Inflammatory macrophage treated with lipopolysaccharide for 4 hours (primary cell): ENCODE measurements at regions not wholly inside any gene's neighbourhood (a gene's known extent, or its start where the extent isn't known, plus 50 kb on each side); places are given as distances from the start of the nearest gene placed in this dataset.

Experiments used
- DNase-seq: peaks from one replicate; pipeline ENCODE4 v3.0.0-alpha.2; 2020

DNA sequence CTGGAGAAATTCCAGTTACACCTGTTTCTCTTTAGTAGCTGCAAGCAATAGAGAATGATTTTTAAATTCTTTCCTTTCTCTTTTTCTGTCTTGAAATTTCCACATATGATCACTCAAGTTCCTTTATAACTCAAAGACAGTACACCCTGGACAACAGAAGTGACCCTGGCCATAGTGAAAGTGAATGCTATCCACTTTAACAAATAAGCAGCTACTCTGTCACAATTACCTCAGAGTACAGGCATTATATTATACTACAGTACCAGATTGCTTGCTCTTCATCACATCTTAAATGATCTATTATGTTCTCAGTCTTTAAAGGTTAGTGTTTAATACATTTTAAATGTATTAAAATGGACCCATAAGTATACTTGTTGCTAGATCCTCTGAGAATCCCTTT is 136.2 kb downstream of the KLF12 start:
- no peak for DNase-seq

DNA sequence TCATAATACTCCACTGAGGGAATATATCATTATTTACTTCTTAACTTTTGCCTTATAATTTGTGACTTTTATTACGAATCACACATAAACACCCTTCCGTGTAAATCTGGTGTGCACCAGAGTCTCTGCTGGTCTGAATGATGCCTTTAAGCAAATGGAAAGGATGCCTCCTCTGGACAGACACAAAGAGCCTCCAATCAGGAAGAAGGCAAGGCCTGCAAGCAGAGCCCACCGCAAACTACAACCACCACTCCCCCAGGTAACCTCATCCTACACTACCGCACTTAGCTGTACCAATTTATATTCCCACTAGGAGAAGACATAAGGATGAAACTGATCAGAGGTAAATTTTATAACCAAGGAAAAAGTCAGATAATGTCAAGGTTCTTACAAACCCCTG is 137.6 kb downstream of the KLF12 start:
- DNase-seq: no peak

DNA sequence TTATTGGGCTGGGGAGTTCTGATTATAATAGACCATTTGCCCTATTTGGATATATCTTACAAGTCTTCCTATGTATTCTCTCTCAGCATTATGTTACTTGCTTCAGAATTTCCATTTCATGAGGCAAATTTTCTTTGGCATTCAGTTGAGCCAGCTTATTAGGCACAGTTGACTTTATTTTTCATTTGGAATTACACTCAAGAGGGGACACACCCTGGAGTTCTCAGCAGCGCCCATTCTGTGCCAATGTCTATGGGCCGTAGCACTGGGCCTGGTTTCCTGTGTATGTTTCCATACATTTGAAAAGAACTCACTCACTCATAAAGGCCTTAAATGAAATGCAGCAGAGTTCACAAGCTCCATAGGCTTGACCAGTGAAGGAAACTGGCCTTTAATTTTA is 138.5 kb downstream of the KLF12 start:
- no peak for DNase-seq

DNA sequence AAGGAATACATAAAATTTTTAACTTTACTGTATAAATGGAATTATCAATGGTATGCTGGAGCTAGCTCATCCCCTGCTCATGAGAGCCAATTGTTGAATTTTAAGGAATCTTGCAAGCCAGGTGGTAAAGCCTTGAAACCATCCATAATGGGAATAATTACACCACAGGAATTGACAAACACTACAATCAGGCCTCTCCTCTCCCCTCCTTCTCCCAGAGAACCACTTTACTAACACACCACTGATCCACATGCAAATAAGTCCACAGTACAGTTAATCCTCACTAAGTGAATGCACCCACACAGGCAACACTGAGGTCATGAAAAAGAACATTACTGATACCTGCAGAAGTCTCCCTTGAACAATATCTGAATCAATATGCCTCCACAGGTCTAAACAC is 140.5 kb downstream of the KLF12 start:
- DNase-seq: no peak

DNA sequence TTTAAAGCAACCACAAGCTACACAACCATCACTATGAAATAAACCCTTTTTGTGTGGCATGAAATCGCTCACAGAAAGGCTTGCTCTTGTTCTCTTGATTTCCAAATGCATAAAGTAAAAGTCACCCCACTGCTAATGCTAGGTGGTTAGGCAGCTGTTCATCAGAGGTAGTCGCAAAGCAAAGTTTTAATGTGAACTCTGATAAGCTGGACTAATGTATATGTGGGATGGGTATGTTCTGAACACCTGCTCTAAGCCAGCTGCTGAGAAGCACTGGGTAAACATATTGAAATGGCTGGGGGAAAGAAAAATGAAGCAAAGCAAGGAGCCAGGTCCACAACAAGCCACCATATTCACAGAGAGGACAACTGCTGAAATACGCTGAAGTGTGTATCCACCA is 142.3 kb downstream of the KLF12 start:
- DNase-seq: no peak

DNA sequence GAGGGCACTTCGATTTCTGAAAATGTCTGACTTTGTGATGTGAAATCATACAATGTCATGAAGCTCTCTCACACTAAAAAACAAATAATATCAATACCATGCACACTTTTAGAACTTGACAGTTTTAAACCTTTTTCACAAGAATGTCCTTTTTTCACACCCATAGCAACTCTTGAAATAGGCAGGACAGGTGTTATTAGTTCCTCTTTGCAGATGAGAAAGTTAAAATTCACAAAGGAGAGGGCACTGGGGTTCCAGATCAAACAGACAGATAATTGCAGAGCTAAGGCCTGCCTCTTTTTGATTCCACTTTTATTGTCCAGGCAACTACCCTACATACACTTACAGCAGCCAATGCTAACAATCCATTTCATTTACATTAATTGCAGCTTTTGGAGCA is 142.8 kb downstream of the KLF12 start:
- DNase-seq: no peak

DNA sequence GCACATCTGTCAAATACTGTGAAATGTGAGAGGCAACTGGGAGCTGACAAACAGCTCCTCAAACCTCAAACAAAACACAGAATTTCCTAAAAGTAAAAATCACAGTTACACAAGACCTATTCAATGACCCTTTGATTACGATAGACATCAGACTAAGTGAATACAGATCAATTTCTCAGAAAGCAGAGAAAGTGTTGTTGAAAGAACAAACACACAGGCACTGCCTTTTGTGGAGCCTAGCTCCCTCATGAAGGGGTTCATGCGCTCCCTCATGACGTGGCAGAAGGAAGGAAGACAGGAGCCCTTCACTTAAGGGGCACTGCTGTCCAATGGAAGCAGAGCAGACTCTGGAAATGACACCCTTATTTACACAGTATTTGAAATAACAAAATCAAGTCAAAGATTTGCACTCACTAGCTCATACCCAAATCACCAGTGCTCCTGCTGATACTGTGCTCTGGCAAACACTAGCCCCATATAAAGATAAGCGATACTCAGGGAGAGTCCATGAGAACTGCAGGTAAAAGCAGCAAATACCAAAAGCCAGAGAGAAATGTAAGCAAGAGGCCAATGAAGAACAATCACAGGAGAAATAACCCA is 144.9 kb downstream of the KLF12 start:
- no peak for DNase-seq

DNA sequence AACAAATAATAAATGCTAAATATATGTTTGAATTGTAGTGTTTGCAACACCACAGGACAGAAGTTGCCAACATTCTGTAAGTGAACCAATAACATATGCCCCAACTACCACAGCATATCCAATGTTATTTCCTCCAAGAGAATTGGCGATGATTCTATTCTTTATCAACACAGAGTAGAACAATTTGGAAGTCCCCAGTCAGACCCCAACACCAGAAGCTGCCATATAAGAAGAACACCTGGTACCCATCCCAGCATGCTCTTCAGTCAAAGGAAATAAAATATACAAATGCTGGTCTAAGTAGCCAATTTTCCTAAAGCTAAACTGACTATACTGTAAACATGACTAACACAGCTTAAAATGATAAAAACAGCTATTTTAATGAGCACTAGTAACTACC is 145.7 kb downstream of the KLF12 start:
- no peak for DNase-seq

DNA sequence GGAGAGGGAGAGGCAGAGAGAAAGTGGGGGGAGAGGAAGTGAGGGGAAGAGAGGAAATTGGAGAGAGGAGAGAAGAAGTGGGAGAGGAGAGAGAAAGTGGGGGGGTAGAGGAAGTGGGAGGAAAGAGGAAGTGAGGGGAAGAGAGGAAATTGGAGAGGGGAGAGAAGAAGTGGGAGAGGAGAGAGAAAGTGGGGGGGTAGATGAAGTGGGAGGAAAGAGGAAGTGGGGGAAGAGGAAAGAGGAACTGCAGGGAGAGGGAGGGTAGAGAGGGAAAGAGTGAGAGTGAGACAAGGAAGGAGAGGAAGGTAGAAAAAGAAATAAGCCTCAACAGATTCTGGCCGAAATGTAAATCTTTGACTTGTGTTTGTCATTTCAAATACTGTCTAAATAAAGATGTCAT is 146.6 kb downstream of the KLF12 start:
- peak; percentile 26 for DNase-seq

DNA sequence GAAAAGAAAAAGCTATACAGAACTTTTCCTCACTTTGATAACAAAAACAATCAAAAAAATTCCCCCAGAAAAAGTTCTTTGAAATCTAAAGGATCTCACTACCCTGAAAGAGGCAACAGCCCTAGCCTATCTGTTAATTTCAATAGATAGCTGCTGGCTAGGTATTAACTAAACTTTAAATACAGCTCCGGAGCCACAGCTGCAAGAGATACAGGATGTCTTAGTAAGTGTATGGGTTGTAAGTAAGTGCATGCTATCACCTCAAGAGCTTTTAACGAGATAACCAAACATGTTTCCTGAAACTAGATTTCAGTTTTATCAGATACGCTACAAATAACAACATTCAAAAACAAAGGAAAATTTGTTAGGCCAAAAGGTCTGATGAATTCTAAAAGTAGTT is 148.4 kb downstream of the KLF12 start:
- no peak for DNase-seq

DNA sequence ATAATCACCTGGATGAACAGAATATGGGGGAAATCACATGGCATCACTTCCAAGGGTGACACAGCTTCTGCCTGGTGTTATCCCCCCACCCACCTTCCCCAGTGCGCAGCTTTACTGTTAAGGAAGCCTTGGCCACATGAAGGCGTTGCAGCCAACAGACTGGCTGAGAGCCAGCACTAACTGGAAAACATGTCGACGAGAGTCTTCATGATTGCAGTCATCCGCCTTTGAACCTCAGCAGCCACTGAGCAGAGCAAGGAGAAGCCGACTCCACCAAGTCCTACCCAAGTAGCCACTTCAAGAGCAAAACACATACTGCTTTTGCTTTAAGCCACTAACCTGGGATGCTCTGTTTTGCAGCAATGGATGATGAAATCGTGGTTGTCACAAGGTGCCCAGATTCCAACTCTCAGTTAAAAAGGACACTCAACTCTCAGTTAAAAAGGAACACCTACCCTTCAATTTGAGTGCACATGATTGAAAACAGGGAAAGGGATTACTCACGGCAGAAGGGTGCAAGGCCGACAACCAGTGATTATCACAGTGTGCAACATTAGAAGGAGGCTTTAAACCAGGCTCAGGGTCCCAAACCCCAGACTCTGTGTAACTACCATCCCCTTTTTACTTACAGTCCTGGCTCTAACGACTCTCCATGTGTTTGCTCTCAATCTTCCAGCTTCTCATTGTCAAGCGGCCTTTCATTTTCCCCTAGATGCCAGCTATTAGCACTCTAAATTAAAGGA is 149.1 kb downstream of the KLF12 start:
- no peak for DNase-seq

DNA sequence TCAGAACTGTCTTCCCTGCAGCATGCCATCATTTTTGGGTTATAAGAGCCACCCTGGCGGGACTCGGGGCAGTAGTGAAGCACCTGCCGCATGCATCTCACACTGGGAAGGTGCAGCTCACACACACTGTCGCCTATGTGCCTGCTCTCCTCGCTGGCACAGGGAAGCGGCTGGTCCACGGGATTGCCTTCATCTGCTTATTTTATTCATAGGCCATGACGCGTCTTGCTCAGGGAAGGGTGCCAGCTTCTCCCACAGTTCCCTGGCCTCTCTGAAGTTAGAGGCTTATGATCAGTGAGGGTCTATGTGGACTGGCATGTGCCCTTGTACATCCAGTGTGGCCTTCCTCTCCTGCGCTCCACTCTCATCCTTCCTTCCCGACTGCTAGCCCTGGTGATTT is 150.0 kb downstream of the KLF12 start:
- DNase-seq: no peak

DNA sequence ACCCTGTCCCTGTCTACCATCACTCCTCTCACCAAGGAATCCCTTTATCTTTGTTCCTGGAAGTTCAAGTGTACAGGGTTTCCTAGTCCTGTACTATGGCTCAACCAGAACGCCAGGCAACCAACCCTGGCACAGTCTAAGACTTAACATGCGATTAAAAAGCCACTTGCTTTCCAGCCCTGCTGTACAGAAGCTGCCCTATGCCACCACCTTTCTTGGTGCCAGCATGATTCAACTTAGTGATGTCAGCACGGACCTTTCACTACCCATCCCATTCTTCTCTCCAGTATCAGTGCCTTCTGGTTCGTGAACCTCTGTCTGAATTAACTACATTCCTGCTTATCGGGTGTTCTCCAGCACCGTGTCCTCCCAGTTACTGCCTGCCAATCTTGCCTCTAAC is 151.1 kb downstream of the KLF12 start:
- no peak for DNase-seq

DNA sequence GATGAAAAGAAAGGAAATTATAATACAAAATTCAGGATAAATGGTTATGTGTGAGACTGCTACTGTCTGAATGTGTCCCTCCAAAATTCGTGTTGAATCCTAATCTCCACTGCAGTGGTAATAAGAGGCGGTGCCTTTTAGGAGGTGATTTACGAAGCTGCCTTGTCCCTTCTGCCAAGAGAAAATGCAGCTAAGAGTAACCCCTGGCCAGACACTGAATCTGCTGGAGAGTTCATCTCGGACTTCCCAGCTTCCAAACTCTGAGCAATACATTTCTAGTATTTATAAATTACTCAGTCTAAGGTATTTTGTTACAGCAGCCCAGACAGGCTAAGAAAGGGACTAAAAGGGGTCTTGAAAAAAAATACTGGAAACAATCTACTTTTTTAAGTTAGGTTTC is 152.6 kb downstream of the KLF12 start:
- no peak for DNase-seq

DNA sequence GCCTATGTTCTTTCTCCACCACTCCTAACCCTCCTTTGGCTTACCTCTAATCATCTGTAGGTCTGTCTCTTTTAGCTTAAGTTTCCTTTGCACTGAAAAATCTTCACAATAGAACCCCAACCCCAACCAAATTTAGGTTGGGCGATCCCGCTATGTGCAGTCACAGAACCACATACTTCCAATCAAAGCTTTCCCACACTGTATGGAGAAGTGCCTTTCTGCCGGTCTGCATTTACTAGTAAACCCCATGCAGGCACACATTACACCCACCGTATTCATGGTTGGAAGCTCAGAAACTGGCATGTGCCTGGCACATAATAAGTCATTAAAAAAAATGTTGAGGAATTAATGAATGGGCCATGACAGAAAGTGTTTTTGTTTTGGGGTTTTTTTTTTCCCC is 158.4 kb downstream of the KLF12 start:
- DNase-seq: no peak

DNA sequence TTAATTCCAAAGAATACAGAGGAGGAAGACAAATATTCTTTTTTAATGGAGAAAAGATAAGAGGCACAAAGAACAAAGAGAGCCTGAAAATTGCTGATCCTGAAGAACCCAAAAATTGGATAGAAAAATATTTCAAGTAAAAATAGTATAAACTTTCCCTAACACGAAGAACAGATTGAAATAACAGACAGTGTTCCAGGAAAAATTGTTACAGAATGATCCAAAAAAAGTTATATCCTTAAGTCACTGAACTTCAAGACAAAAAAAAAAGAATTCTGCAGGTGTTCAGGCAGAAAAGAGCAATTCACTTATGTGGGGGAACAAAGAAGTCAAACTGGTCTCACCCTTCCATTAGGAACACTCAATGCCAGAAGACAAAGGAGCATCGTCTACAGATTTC is 160.2 kb downstream of the KLF12 start:
- no peak for DNase-seq

DNA sequence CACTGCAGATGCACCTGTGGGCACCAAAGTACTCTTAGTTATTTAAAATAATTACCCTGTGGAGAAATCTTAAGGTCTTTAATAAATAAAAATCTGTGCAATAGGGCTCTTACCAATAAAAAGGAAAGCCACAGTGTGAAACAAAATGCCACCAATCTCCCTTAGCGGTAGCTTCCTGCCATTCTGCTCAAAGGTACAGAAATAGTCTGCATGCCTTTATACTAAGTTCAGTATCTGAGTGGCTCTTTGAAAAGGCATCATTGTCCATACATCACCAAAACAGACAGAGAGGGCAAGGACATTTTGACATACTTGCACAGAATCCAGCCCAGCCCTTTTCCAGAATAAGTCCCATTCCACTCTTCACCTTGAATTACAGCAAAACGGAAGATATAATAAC is 161.0 kb downstream of the KLF12 start:
- no peak for DNase-seq

DNA sequence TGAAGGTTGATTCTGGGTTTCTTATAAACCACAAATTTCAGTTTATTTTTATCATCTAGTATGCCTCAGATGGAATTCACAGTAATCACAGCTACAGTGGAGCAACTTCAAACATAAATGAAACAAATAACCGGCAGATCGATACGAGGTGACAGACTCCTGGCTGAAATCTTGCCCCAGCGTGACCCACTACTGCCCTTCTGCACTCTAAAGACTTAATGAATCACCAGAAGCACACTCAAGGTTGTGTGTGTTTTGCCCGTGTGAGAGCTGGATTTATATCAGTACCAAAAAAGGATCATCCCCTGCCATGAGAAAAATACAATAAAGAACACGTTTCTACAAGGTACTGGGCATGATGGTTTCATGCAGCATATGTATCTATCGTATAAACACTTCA is 161.7 kb downstream of the KLF12 start:
- DNase-seq: no peak

DNA sequence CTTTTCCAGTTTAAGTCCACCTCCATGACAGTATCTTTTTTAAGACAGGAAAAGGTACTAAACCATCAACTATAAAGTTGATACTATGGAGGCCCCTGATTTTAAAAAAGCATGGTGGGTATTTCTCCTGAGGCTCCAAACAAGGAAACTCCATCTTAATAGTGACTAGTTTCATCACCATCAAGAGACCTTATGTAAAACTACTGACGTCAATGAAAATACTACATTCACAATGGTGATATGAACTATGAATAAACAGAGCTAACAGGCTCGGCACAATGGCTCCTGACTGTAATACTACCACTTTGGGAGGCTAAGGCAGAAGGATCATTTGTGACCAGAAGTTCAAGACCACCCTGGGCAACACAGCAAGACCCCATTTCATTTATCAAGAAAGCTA is 162.7 kb downstream of the KLF12 start:
- DNase-seq: no peak

DNA sequence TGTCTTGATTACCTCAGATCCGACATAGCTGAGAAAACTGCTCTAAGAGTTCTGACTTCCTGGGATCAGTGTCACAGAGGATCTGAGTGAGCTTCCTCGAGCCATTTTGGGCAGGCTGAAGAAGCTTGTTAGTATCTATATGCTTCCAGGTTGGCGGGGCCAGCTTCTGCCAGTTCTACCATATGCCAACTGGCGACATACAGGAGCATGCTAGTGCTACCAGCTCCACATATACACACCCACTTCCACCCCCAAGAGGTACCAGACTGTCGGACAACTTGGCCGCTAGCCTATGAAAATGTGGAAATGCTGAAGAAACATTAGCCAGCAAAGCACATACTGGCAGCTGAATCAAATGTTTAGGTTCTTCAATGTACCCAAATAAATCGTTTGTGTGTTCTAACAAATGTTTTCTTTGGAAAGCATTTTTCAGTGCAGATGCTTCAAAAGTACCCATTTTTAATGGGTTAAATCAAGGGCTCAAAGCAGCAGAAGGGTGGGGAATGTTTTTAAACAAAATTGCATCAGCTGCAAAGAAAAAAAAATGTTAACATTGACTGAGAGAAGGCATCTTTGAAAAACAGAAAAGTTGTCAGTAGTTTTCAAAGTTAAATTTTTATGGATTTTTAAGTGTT is 163.7 kb downstream of the KLF12 start:
- DNase-seq: no peak

DNA sequence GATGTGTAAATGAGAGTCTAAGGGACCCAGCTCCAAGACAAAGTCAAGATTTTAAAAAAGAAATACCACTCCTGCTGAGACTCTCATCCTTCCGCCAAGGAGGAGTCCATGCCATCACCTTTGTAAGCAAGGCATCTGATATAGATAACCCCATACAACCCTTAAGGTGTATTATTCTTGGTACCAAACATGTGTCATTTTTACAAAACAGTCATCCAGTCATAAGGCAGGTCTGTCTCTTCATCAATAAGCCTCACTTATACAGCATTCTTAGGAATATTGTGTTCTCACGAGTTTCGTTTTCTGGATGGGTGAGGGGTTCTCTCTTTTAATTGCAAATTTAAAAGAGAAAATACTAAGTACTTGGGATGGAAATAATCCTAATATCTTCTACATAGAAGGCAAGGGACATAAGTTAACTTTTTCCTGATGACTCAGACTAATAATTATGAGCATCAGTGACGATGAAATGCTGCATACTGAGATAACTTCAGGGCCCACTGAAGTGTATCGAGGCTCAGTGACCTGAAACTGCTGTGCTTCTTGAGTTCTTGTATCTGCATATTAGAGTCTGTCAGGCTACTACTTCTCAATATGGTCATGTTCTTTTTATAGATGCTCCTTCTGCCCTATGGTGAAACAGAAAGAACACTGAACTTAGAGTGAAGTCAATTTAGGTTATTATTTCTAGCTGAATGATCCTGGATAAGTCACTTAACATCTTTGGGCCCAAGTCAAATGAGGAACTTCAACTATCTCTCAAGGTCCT is 166.6 kb downstream of the KLF12 start:
- no peak for DNase-seq

DNA sequence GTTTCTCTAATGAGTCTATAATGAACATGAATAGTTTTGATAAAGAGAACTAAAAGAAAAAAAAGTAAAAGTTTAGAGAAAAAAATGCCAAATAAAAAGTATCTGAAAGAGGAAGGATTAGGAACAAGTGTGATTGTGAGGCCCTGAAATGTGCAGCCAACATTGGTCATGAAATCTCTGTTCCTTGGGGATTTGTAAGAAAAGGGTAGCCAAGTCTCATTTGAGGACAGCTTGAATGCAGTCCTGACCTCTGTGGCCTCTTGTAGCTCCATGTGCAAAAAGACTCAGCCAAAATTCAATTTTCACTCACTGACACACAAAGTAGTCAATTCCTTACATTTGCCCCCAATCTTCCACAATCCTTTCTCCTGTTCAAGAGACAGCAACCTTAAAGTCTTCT is 167.9 kb downstream of the KLF12 start:
- DNase-seq: no peak

DNA sequence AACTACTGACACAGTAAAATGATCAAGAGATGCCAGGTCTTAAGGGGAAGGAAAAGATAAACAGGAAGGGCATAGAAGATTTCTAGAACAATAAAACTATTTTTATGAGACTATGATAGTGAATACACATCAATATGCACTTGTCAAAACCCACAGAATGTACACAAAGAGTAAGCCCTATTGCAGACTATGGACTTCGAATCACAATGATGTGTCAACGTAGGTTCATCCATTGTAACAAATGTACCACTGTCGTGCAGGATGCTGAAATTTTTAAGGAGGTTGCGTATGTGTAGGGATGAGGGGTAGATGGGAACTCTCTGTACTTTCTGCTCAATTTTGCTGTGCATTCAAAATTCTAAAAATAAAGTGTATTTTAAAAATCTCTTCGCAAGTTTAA is 171.9 kb downstream of the KLF12 start:
- no peak for DNase-seq

DNA sequence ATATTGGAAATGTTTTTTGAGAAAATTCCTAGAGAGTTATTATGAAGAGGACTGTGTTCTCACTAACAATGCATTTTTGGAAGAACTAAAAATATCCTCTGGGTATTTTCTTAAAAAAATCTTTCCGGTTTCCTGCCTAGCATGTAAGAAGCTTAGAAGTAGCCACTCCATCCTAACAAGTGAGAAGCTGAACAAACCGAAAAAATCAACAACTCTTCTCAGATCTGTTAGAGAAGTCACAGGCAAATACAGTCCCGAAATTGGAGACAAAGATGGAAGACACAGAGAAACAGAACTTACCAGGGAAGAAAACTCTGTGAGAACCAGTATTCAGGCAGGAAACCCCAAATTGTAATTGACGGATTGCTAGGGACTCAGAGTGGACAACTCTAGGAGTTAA is 173.0 kb downstream of the KLF12 start:
- DNase-seq: no peak
